ES-I3 (cell line): ENCODE measurements at regions not wholly inside any gene's neighbourhood (a gene's known extent, or its start where the extent isn't known, plus 50 kb on each side); places are given as distances from the start of the nearest gene placed in this dataset.
"Not testable (repeated sequence)": the region's sequence is repeated elsewhere in the genome, so short reads cannot be mapped to it uniquely, and the experiment has no call there.

Experiments
- H3K36me3 ChIP-seq: 2 replicates; pipeline ENCODE4 v1.6.1; 2013; ENCODE audit warnings: mild to moderate bottlenecking, low read length, control low read depth, moderate library complexity; ENCODE audit not compliant: insufficient read depth
- H3K4me1 ChIP-seq: 2 replicates; pipeline ENCODE4 v1.6.1; 2013; ENCODE audit warnings: mild to moderate bottlenecking, control low read depth, low read length; ENCODE audit not compliant: insufficient read depth
- H3K9ac ChIP-seq: 2 replicates; pipeline ENCODE4 v1.6.1; 2013; ENCODE audit warnings: low read depth, mild to moderate bottlenecking, low read length, moderate library complexity
- H3K9me3 ChIP-seq: 2 replicates; pipeline ENCODE4 v1.6.1; 2013; ENCODE audit warnings: mild to moderate bottlenecking, low read length, moderate library complexity; ENCODE audit not compliant: control insufficient read depth, insufficient read depth

DNA sequence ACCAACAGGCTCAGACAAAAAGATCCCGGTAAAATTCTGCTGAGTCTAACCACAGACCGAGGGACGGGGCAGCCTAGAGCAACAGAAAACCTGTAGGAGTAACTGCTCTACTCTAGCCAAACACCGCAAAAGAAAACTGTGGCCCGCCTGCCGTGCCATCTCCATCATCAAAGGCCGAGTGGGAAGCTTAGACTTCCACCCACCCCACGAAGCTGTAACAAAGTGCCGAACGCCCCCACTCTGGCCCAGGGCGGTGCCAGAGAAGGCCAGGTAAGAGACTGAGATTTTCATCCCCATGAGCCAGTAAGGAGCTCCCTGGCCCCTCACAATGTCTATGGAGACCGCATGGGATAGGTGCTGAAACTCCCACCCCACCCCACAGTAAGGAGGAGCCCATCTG is 231.9 kb upstream of the COX10 start:
- H3K36me3 ChIP-seq = no peaks in the 10 kb centered on the region
- no peak overlapping the region for H3K9ac ChIP-seq
- no peaks in the 10 kb centered on the region for H3K9me3 ChIP-seq
- H3K4me1 ChIP-seq = no peaks in the 10 kb centered on the region

DNA sequence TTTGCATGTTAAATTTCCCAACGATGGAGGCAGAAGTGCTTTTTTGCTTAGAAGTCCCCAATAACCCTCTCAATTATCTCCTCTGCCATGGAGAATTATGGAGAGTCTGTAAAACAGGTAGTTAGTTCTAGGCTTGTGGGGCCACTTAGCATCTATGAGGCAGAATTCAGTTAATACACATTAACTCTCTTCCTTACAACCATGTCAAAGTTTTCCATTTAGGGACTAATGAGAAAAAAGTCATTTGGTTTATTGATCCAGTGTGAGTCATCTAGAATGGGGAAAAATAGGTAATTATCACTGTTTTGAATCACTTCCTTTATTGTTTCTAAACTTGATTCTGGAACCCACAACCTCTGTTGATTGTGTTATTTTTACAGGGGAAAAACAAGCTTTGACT is 229.1 kb upstream of the COX10 start:
- Histone ChIP-seq H3K9ac (no peak overlapping the region), H3K4me1 (no peaks in the 10 kb centered on the region), H3K36me3 (no peaks in the 10 kb centered on the region), H3K9me3 (no peaks in the 10 kb centered on the region)

DNA sequence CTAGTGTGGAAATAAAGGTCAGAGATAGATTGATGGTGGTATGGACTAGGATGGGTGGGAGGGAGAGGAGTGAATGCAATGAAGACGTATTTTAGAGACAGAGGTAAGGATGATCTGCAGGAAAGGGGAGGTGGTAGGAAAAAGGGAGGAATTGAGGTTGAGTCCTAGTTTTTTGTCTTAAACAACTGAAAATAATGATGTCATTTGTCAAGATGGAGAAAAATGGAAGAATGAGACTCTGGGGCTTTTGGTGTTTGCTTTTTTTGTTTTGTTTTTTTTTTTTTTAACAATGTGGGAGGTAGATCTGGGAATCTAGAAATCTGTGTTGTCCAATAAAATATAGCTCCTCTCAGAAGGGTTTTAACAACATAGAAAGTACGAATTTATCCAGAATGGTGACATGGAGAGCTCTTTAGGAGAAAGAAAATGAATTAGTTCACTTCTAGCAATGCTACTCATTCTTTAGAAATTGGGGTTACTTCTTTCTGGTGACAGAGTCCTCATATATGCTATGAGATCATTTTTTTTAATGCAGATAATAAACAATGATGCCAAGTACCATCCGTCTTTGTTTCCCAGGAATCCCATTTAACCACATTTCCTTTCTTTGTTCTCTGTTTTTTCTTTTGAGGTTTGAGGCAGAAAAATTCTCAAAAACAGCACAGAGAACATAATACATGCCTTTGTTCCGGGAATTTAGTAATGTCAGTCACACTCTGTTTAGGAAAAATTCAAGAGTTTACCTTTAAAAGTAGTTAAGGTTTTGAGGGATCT is 225.3 kb upstream of the COX10 start:
- H3K4me1 ChIP-seq = no peaks in the 10 kb centered on the region
- H3K9me3 ChIP-seq = no peaks in the 10 kb centered on the region
- H3K9ac ChIP-seq = no peak overlapping the region
- no peaks in the 10 kb centered on the region for H3K36me3 ChIP-seq

DNA sequence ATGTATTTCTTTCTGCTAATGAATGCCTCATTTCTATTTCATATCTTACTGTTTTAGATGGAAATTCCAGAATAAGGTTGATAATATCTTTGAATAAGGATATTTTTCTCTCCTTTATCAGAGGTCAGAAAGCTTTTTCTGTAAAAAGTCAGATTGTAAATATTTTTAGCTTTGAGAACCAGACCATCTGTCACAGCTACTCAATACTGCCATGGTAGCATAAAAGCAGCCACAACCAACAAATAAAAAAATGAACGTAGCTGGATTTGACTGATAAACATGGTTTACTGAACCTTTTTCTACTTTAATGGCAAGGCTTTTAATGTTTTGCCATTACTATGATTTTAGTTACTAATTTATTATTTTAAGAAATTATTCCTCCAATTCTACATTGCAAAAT is 217.4 kb upstream of the COX10 start:
- no peaks in the 10 kb centered on the region for H3K36me3 ChIP-seq
- H3K4me1 ChIP-seq = no peaks in the 10 kb centered on the region
- no peak overlapping the region for H3K9ac ChIP-seq
- H3K9me3 ChIP-seq = no peaks in the 10 kb centered on the region

DNA sequence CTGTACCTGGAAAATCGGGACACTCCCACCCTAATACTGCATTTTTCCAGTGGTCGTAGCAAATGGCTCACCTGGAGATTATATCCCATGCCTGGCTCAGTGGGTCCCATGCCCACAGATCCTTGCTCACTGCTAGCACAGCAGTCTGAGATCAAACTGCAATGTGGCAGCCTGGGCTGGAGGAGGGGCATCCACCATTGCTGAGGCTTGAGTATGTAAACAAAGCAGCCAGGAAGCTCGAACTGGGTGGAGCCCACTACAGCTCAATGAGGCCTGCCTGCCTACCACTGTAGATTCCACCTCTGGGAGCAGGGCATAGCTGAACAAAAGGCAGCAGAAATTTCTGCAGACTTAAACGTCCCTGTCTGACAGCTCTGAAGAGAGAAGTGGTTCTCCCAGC is 213.6 kb upstream of the COX10 start:
- H3K4me1 ChIP-seq, H3K36me3 ChIP-seq, H3K9me3 ChIP-seq, H3K9ac ChIP-seq: not testable (repeated sequence)

DNA sequence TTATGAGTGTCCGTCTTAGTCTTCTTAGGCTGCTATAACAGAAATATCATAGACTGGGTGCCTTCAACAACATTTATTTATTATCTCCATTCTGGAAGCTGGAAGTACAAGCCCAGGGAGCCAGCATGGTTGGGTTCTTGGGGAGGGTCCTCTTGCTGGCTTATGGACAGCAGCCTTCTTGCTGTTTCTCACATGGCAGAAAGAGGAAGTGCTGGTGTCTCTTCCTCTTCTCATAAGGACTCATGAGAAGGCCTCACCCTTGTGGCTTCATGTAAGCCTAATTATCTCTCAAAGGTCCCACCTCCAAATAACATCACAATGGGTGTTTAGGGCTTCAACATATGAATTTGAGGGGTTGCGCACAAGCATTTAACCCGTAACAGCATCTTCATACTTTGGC is 207.0 kb upstream of the COX10 start:
- Histone ChIP-seq H3K4me1 (no peaks in the 10 kb centered on the region), H3K36me3 (no peaks in the 10 kb centered on the region), H3K9ac (no peak overlapping the region), H3K9me3 (peaks cover 3% of the 10 kb centered on the region; the same call in 1 of the 2 replicates)

DNA sequence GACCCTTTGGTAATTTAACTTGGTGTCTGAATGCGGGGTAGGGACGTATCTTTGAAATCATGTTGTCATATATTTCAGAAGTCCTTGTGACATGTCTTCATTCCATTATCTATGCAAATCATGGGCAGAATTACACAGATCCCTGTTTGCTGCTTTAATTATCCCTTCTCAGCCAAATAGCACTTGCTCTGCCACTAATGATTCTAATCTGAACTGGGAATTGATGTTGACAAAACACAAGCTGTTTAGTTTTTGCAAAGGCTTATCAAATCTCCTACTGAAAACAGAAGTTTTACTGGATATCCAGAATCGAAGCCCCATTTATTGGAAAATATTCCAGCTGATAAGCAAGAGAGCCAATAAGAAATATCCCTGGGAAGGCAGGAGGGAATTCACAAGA is 205.9 kb upstream of the COX10 start:
- H3K9me3 ChIP-seq = peaks cover 5% of the 10 kb centered on the region; the same call in 1 of the 2 replicates
- H3K36me3 ChIP-seq = no peaks in the 10 kb centered on the region
- H3K9ac ChIP-seq = no peak overlapping the region
- no peaks in the 10 kb centered on the region for H3K4me1 ChIP-seq

DNA sequence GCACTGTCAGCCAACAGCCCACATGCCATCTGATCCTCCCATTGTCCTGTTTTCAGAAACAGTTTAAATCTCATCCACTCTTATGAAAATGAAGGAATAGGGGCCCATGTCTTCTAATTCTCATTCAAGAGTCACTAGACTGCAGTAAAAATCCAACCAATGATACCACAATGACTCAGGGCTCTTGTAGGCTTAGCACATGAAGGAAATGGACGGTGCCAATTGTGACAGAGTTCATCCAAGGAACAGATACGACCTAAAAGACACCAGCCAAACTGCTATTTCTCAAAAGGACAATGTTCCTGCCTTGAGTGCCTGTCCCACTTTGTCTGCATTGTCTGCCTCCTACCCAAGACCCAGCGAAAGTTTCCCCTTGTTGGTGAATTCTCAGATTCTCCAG is 204.8 kb upstream of the COX10 start:
- Histone ChIP-seq H3K36me3 (no peaks in the 10 kb centered on the region), H3K9ac (no peak overlapping the region), H3K4me1 (no peaks in the 10 kb centered on the region), H3K9me3 (peaks cover 5% of the 10 kb centered on the region; the same call in 1 of the 2 replicates)

DNA sequence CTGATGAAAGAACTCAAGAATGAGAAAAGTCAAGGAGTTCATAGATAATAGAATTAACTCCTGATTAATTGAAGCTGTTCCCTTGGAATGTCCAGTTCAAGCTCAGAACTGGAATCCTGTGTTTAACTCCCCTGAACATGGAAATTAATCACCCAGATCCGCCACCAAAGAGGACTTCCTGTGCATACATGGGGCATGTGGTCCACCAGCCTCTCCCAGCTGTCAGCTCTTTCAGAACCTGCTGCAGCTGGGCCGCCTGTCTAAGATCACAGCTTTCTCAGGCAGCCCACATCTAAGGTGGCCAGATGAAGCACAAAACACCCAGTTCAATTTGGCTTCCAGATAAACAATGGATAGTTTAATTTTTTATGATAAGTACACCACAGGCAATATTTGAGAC is 203.7 kb upstream of the COX10 start:
- no peak overlapping the region for H3K9ac ChIP-seq
- H3K4me1 ChIP-seq = no peaks in the 10 kb centered on the region
- peaks cover 5% of the 10 kb centered on the region; the same call in 1 of the 2 replicates for H3K9me3 ChIP-seq
- no peaks in the 10 kb centered on the region for H3K36me3 ChIP-seq

DNA sequence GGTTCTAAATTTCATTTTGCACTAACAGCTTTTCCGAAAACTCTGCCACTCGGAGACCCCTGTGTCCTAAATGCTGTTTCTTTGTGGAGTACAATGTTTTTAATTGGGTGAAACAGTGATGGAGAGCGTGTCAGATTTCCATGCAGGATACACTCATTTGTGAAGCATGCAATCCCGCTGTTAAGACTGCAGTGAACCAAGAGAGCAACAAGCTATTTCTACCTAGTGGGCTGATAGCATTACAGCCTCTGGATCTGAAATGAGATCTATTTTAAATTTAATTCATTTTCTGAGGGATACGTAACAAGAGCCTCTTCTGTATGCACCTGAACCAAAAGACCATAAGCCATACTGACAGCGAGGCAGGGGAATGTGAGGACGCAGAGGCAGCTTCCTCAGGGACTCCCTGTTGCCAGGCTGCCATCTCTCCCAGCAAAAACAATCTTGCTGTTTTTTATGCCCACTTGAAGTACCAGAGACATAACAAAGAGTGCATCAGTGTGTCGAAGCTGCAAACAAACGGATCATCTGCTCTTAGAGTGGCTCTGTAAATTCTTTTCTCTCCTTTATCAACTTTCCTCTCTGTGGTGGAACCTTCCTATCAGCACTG is 199.9 kb upstream of the COX10 start:
- no peaks in the 10 kb centered on the region for H3K4me1 ChIP-seq
- no peak overlapping the region for H3K9ac ChIP-seq
- H3K36me3 ChIP-seq = no peaks in the 10 kb centered on the region
- peaks cover 5% of the 10 kb centered on the region; the same call in 1 of the 2 replicates for H3K9me3 ChIP-seq

DNA sequence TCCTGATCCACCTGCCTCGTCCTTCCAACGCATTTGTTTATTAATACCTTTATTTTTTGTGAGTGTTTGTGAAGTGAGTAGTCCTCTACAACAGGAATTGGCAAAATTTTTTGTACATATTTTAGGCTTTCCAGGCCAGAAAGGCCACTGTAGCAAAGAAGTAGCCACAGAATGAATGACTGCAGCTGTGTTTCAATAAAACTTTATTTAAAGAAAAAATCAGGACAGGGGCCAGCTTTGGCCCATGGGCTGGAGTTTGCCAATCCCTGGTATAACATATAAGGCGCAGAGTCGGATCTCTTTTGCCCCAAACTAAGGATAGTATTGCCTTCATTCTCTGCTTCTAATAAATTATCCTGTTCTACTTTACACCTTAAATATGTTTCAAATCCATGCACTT is 198.0 kb upstream of the COX10 start:
- H3K4me1 ChIP-seq = no peaks in the 10 kb centered on the region
- H3K36me3 ChIP-seq = no peaks in the 10 kb centered on the region
- H3K9me3 ChIP-seq = peaks cover 5% of the 10 kb centered on the region; the same call in 1 of the 2 replicates

DNA sequence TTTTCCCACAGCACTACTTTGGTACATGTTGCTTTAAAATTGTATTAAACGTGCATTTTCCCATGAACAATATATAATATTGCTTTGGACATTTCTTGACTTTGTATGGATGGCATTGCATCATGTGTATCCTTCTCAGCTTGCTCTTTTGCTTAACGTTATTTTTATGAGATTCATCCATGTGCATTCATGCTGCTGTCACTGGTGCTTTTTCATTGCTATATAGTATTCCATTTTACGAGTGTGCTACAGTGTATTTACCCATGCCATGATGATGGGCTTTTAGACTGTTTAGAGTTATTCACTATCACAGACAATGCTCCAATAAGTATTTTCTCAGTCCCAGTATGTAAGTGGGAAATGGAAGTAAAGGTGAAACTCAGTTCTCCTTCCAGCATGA is 195.2 kb upstream of the COX10 start:
- no peaks in the 10 kb centered on the region for H3K36me3 ChIP-seq
- no peaks in the 10 kb centered on the region for H3K9me3 ChIP-seq
- H3K4me1 ChIP-seq = no peaks in the 10 kb centered on the region
- no peak overlapping the region for H3K9ac ChIP-seq

More for the DNA sequence above, 198.0 kb upstream of the COX10 start:
- no peak overlapping the region for H3K9ac ChIP-seq

DNA sequence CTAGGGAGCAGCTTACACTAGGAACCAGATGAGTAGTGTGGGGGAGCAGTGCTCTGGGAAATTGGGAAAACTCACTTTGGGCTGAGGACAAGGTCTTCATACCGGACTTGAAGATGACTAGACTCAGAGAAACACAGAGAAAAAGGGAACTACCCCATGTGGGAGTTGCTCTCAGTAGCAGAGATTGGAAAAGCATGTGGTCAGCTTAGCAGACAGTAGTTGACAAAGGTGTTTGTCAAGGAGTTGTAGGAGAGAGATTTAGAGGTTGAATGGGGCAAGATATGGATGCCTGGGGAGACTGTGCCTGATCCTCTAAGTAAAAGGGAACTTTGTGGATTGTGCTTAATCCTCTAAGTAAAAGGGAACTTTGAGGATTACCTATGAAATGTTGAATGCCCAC is 194.5 kb upstream of the COX10 start:
- no peaks in the 10 kb centered on the region for H3K36me3 ChIP-seq
- H3K9me3 ChIP-seq = no peaks in the 10 kb centered on the region
- H3K9ac ChIP-seq = no peak overlapping the region
- H3K4me1 ChIP-seq = no peaks in the 10 kb centered on the region

DNA sequence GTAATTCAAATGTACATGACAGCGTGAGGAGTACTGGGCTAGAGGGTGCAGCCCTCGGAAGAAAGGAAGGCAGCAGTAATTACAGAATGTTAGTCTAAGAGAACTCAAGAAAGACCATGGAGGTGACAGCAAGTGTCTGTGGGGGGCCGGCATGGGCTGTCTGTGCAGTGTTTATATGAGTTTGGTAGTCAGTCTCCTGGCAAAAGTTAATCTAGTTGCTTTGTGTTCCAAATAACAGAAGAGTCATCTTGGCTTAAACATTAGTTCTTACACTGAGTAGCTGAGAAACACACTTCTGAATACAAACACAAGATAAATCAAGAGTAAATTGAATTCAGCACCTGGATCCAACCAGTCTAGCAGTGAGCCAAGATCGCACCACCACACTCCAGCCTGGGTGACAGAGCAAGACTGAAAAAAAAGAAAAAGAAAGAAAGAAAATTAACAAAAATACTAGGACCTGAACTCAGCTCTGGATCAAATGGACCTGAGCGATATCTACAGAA is 189.3 kb upstream of the COX10 start:
- Histone ChIP-seq H3K36me3 (no peaks in the 10 kb centered on the region), H3K9me3 (no peaks in the 10 kb centered on the region), H3K4me1 (no peaks in the 10 kb centered on the region), H3K9ac (no peak overlapping the region)

DNA sequence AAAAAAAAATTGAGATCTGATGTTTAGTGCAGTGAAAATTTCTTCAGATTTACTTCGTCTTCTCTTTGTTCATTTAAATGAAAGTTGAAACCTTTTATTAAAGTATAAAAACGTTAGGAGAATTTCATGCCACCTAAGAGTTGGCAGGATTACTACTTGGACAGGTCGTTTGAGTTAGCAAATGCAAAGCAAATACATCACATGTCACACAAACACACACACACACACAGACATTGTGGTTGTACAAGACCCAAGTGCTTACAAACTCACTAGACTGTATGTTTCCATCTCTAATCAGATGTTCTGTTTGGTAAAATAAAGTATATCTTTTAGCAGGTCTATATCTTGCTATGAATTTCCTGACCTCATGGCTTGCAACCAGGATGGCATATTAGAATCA is 185.6 kb upstream of the COX10 start:
- no peak overlapping the region for H3K9ac ChIP-seq
- H3K4me1 ChIP-seq = no peaks in the 10 kb centered on the region
- H3K36me3 ChIP-seq = no peaks in the 10 kb centered on the region
- H3K9me3 ChIP-seq = no peaks in the 10 kb centered on the region
